Astrocyte of the spinal cord (primary cell): ENCODE measurements at regions not wholly inside any gene's neighbourhood (a gene's known extent, or its start where the extent isn't known, plus 50 kb on each side); places are given as distances from the start of the nearest gene placed in this dataset.
"Not testable (repeated sequence)": the region's sequence is repeated elsewhere in the genome, so short reads cannot be mapped to it uniquely, and the experiment has no call there.

Experiments
- DNase-seq: peaks from one replicate; pipeline ENCODE4 v3.0.0; 2011; ENCODE audit warnings: low read depth, low spot score
- H3K4me3 ChIP-seq: 2 replicates; pipeline ENCODE4 v1.5.1; 2011; ENCODE audit warnings: low read depth, mild to moderate bottlenecking, low read length, moderate library complexity
- in situ Hi-C: cut with HindIII; loops from 2 replicates; pipeline ENCODE4 v1.10.0; 2017; ENCODE audit warnings: low sequenced_read_pairs
- TF ChIP-seq, protein P1 (sequence below): IDR thresholded peaks from 2 replicates; pipeline ENCODE4 v1.5.1; 2012; ENCODE audit warnings: low read depth, mild to moderate bottlenecking, low read length, inconsistent platforms

DNA sequence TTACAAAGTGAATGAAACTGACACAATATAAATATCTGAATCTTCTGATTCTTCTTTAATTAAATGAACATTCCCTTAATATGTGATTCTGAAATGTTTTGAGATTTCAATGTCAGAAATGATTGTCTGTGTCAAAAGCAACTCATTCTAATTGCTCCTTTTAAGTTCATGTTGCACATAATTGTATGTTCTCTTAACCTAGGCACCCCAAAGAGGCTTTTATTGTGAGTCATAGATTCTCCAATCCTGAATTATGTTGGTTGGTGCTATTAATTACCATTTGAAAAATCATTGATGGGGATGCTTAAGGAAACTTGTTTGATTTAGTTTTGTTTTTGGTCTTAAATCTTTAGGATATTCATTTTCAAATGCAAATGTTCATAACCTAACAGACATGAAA lies 829.7 kb upstream of the CITED2 start:
- H3K4me3 ChIP-seq = no peak overlapping the region
- in situ Hi-C loops = no loop called here
- no peak for DNase-seq
- TF ChIP-seq, protein P1, sequence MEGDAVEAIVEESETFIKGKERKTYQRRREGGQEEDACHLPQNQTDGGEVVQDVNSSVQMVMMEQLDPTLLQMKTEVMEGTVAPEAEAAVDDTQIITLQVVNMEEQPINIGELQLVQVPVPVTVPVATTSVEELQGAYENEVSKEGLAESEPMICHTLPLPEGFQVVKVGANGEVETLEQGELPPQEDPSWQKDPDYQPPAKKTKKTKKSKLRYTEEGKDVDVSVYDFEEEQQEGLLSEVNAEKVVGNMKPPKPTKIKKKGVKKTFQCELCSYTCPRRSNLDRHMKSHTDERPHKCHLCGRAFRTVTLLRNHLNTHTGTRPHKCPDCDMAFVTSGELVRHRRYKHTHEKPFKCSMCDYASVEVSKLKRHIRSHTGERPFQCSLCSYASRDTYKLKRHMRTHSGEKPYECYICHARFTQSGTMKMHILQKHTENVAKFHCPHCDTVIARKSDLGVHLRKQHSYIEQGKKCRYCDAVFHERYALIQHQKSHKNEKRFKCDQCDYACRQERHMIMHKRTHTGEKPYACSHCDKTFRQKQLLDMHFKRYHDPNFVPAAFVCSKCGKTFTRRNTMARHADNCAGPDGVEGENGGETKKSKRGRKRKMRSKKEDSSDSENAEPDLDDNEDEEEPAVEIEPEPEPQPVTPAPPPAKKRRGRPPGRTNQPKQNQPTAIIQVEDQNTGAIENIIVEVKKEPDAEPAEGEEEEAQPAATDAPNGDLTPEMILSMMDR = no peak

DNA sequence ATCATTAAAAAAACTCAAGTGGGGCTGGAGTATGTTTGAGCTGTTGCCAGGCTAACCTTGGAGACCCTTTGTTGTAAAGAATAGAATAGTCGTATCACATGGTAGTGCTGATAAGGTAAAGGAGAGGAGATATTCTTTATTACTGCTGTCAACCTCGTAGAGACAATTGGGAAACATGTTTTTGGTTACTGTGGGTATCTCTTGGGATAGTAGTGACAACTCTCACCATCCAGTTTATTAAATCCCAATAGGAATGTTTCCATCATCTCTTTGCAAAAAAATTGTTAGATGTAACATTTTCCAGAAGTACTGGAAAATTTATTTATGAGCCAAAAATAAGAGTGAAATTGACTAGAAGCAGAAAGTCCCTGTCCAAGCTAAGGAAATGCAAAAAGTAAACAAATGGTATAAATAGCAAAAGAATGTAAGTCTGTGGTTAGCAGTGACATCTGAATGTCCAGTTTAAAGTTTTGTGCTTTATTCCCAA lies 829.3 kb upstream of the CITED2 start:
- TF ChIP-seq, protein P1 = no peak
- H3K4me3 ChIP-seq = no peak overlapping the region
- peak; percentile 55 for DNase-seq
- in situ Hi-C loops = no loop called here

DNA sequence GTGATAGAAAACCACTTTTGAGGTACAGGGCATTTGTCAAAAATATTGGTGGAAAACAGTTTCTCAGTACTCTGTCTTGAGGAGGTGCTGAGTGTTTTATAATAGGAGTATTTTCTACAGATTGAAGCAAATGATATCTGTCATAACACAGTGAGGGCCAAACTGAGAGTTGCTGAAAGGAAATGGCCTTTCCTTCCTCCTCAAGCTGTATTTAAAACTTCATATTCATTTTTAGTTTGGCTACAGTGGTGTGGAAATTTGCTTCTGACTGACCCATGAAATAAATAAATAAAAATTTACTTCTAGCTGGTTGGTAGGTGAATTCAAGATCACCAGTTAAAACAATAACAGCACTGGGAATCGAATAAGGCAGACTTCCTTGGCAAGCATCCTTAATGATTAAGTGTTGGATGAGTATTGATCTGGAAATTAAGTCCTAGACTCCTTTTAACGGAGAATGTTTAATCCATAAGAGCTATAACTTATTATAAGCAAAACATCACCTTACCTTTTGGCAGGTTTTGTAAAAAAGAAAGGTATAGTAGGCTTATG lies 828.6 kb upstream of the CITED2 start:
- TF ChIP-seq, protein P1 = no peak
- H3K4me3 ChIP-seq = no peak overlapping the region
- in situ Hi-C loops = no loop called here
- DNase-seq = no peak

DNA sequence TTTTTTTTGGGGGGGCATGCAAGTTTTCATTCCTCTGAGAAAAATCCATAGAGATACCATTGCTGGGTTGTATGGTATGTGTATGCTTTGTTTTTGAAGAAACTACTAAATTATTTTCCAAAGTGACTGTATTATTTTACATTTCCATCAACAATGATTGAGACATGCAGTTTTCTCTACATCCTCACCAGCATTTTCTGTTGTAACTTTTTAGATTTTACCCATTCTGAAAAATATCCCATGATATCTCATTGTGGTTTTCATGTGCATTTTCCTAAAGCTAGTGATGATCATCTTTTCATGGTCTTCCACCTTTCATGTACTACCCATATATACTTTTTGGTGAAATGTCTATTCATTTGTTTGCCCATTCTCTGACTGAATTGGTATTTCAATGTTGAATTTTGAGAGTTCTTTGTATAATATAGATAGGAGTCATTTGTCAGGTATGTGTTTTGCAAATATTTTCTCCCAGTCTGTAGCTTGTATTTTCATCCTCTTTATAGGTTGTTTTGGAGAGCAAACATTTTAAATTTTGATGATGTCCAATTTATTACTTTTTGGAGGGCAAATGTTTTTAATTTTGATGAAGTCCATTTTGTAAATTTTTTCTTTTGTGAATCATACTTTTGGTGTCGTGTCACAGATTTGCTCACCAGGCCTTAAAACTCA lies 827.5 kb upstream of the CITED2 start:
- in situ Hi-C loops = no loop called here
- TF ChIP-seq, protein P1 = no peak
- H3K4me3 ChIP-seq = no peak overlapping the region
- DNase-seq = no peak

DNA sequence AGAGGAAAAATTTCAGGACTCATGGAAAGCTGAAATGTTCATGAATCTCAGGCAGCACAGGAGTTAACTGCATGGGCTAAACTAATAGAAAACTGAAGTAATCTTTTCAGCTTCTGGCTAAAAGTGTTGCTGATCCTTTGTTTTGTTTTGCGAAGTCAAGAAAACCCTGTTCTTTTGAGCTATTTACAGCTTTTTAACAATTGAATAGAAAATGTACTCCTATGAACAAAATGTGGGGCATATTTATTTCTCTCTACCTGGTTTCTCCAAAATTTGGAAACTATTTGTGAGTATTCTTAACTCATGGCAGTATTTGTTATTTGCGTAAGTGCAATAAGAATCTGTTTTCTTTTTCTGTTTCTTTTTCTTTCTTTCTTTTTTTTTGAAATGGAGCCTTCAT lies 818.8 kb upstream of the CITED2 start:
- no peak overlapping the region for H3K4me3 ChIP-seq
- no peak for DNase-seq
- in situ Hi-C loops = no loop called here
- TF ChIP-seq, protein P1 = no peak

DNA sequence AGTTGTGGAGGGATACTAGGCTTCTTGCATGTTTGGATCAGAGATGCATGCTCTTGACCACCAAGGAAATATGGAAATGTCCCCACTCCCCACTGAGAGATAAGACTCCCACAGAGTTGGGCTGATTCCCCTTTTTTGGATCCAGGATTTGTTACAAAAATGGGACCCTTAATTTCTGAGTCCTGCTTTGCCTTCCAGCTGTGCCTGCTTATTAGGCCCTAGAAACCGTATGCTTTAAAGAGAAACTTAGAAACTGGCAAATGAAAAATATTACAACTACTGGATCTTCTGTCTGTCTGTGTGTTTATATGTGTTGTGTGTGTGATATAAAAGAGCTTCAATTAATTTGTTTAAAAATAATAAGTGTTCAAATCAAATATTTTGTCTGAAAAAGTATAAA lies 817.6 kb upstream of the CITED2 start:
- no peak overlapping the region for H3K4me3 ChIP-seq
- no peak for DNase-seq
- in situ Hi-C loops = no loop called here
- TF ChIP-seq, protein P1 = no peak

DNA sequence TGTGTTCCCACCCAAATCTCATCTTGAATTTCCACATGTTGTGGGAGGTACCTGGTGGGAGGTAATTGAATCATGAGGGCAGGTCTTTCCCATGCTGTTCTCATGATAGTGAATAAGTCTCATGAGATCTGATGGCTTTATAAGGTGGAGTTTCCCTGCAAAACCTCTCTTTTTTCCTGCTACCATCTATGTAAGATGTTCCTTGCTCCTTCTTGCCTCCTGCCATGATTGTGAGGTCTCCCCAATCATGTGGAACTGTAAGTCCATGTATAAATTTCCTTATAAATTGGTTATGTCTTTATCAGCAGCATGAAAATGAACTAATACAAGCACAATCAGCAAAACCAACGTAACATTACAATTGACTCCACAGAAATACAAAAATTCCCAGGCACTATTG lies 814.8 kb upstream of the CITED2 start:
- H3K4me3 ChIP-seq, DNase-seq, in situ Hi-C loops: not testable (repeated sequence)
